Ishikawa (cell line): ENCODE measurements at regions not wholly inside any gene's neighbourhood (a gene's known extent, or its start where the extent isn't known, plus 50 kb on each side); places are given as distances from the start of the nearest gene placed in this dataset.

Experiments
- CEBPB ChIP-seq: IDR thresholded peaks from 2 replicates; pipeline ENCODE4 v1.6.1; 2012
- CREB1 ChIP-seq: IDR thresholded peaks from 2 replicates; pipeline ENCODE4 v1.6.1; 2012; ENCODE audit warnings: low read depth
- EGR1 ChIP-seq: IDR thresholded peaks from 2 replicates; pipeline ENCODE4 v1.6.1; 2012
- EP300 ChIP-seq: IDR thresholded peaks from 2 replicates; pipeline ENCODE4 v1.6.1; 2012; ENCODE audit warnings: borderline replicate concordance
- FOXM1 ChIP-seq: IDR thresholded peaks from 2 replicates; pipeline ENCODE4 v1.6.1; 2012; ENCODE audit warnings: low read depth, borderline replicate concordance
- MAX ChIP-seq: IDR thresholded peaks from 2 replicates; pipeline ENCODE4 v1.6.1; 2012
- NFIC ChIP-seq: IDR thresholded peaks from 2 replicates; pipeline ENCODE4 v1.6.1; 2012
- RAD21 ChIP-seq: IDR thresholded peaks from 2 replicates; pipeline ENCODE4 v1.6.1; 2012; ENCODE audit warnings: low read depth
- REST ChIP-seq: IDR thresholded peaks from 2 replicates; pipeline ENCODE4 v1.6.1; 2012; ENCODE audit warnings: low read depth, mild to moderate bottlenecking
- TAF1 ChIP-seq: IDR thresholded peaks from 2 replicates; pipeline ENCODE4 v1.6.1; 2012; ENCODE audit warnings: low read depth, mild to moderate bottlenecking
- TCF12 ChIP-seq: IDR thresholded peaks from 2 replicates; pipeline ENCODE4 v1.6.1; 2012; ENCODE audit warnings: low read depth
- TEAD4 ChIP-seq: IDR thresholded peaks from 2 replicates; pipeline ENCODE4 v1.6.1; 2012
- YY1 ChIP-seq: IDR thresholded peaks from 2 replicates; pipeline ENCODE4 v1.6.1; 2012; ENCODE audit warnings: low read depth
- ZBTB7A ChIP-seq: IDR thresholded peaks from 2 replicates; pipeline ENCODE4 v1.6.1; 2012; ENCODE audit warnings: low read depth
- TF ChIP-seq, protein P1 (sequence below): IDR thresholded peaks from 2 replicates; pipeline ENCODE4 v1.6.1; 2012

DNA sequence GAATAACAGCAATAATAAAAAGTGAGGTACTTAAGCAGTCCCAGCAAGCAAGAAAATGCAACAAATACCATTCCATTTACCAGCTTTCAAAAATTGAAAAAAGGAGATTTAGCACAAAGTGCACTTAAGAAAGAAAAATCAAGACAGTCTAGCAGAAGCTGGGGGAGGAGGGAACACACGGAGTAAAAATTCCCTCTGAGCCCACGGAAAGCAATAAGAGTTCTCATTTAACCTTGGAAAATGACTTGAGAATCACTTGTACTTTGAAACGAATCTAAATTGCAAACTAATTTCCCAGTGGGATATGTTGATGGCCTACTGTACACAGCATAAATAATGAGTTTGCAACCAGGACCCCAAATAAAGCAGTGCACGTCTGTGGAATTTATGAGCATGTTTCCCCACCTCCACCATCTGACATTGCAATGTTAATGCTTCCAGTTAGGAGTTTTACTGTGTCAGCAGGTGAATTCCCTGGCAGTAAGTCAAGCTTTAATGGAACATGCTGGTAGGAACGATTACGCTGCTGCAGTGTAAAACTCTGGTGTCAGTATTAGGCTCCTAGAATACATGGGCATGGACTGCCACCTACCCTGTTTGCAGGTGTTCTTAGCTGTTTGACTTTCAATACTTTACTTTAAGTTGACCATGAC lies 386.8 kb downstream of the HDGFL1 start:
- TF ChIP-seq NFIC: 0 out of 2 replicates have a peak, but pooled peaks have one; percentile 7
- TF ChIP-seq, protein P1, sequence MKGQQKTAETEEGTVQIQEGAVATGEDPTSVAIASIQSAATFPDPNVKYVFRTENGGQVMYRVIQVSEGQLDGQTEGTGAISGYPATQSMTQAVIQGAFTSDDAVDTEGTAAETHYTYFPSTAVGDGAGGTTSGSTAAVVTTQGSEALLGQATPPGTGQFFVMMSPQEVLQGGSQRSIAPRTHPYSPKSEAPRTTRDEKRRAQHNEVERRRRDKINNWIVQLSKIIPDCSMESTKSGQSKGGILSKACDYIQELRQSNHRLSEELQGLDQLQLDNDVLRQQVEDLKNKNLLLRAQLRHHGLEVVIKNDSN: no peak
- TF ChIP-seq REST: no peak

GRCh38 chr6:22958677-22959076 lies 389.3 kb downstream of the HDGFL1 start:
- TF ChIP-seq, protein P1: no peak
- no peak for TF ChIP-seq CREB1
- TF ChIP-seq REST: no peak
- TF ChIP-seq NFIC: no peak
- no peak for TF ChIP-seq CEBPB
- TF ChIP-seq EGR1: no peak
- TF ChIP-seq YY1: no peak
- TF ChIP-seq TAF1: no peak
- TF ChIP-seq EP300: no peak
- TF ChIP-seq TCF12: no peak
- no peak for TF ChIP-seq RAD21

DNA sequence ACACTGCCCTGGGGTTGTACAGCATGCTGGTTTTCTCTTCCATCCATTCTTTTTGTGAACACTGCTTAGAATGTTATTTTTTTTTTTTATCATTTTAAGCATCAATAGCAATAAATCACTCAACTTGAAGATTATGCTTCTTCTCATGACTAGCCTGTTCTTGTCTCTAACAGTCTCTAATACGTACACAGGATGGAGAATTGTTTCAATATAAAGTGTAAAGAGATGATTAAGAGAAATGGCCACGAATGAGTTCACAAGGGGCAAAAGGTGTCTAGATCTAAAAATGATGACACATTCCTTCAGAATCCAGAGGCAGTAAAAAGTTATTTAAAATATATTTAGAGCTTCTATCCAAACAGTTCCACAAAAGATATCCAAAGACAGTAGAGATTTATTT lies 390.2 kb downstream of the HDGFL1 start:
- TF ChIP-seq TCF12 (no peak), NFIC (no peak), FOXM1 (no peak), TAF1 (no peak), EP300 (no peak)
- TF ChIP-seq, protein P1: no peak

DNA sequence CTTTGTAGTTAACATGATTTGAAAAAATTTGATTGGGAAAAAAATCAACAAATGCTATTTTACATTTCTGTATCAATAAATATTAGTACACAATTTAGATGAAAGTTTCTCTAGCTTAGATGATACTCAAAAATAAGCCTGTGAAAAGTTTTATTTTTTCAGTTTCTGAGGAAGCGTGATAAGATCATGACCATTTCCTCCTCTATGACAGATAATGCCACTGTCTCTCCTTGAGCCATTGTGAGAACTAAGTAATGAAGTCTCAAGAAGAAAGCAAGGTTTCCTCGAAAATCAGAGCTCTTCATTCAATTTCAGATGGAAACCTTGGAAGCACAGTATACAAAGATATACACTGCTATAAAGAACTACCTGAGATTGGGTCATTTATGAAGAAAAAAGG lies 395.0 kb downstream of the HDGFL1 start:
- TF ChIP-seq EGR1 (no peak), EP300 (no peak)

- no peak for TF ChIP-seq MAX
- no peak for TF ChIP-seq CEBPB
- TF ChIP-seq EGR1: no peak
- TF ChIP-seq EP300: no peak
- no peak for TF ChIP-seq FOXM1
- TF ChIP-seq, protein P1: no peak
- TF ChIP-seq ZBTB7A: no peak
- no peak for TF ChIP-seq YY1
- no peak for TF ChIP-seq TEAD4
- TF ChIP-seq REST: no peak
- no peak for TF ChIP-seq NFIC
- no peak for TF ChIP-seq RAD21
- no peak for TF ChIP-seq TAF1
- TF ChIP-seq TCF12: no peak
- TF ChIP-seq CREB1: no peak
Measured at GRCh38 chr6:22965889-22966288, 396.5 kb downstream of the HDGFL1 start.
